MG63 (cell line): ENCODE measurements at regions not wholly inside any gene's neighbourhood (a gene's known extent, or its start where the extent isn't known, plus 50 kb on each side); places are given as distances from the start of the nearest gene placed in this dataset.

Experiments used
- DNase-seq: peaks from one replicate; pipeline ENCODE4 v3.0.0-alpha.2; 2020
- H3K27me3 ChIP-seq: fragments of 250-450 bp; sonication (Bioruptor Pico); 2 replicates; pipeline ENCODE4 v1.5.1; 2020; ENCODE audit warnings: mild to moderate bottlenecking, moderate library complexity
- H3K36me3 ChIP-seq: fragments of 250-450 bp; sonication (Bioruptor Pico); 2 replicates; pipeline ENCODE4 v1.5.1; 2020; ENCODE audit warnings: mild to moderate bottlenecking, moderate library complexity
- H3K4me3 ChIP-seq: fragments of 250-450 bp; sonication (Bioruptor Pico); 2 replicates; pipeline ENCODE4 v1.5.1; 2020; ENCODE audit warnings: mild to moderate bottlenecking, moderate library complexity
- H3K9me3 ChIP-seq: fragments of 250-450 bp; sonication (Bioruptor Pico); 2 replicates; pipeline ENCODE4 v1.5.1; 2020; ENCODE audit warnings: mild to moderate bottlenecking, moderate library complexity

- no peak for DNase-seq
- Histone ChIP-seq H3K9me3 (no peaks in the 10 kb centered on the region), H3K4me3 (no peak overlapping the region), H3K27me3 (no peaks in the 10 kb centered on the region), H3K36me3 (no peaks in the 10 kb centered on the region)
Measured at GRCh38 chr2:220005362-220005761, 377.9 kb downstream of the SLC4A3 start.

GRCh38 chr2:220006152-220006621, 378.8 kb downstream of the SLC4A3 start:
- no peak for DNase-seq
- Histone ChIP-seq H3K4me3 (no peak overlapping the region), H3K36me3 (no peaks in the 10 kb centered on the region), H3K9me3 (no peaks in the 10 kb centered on the region), H3K27me3 (no peaks in the 10 kb centered on the region)

GRCh38 chr2:220011859-220012258, 384.4 kb downstream of the SLC4A3 start:
- no peaks in the 10 kb centered on the region for H3K9me3 ChIP-seq
- no peak for DNase-seq
- H3K27me3 ChIP-seq: no peaks in the 10 kb centered on the region
- no peak overlapping the region for H3K4me3 ChIP-seq
- H3K36me3 ChIP-seq: no peaks in the 10 kb centered on the region

GRCh38 chr2:220014961-220015360, 387.5 kb downstream of the SLC4A3 start:
- DNase-seq: no peak
- H3K4me3 ChIP-seq: no peak overlapping the region
- no peaks in the 10 kb centered on the region for H3K36me3 ChIP-seq
- H3K9me3 ChIP-seq: no peaks in the 10 kb centered on the region
- H3K27me3 ChIP-seq: no peaks in the 10 kb centered on the region

- H3K4me3 ChIP-seq: no peak overlapping the region
- no peaks in the 10 kb centered on the region for H3K36me3 ChIP-seq
- no peaks in the 10 kb centered on the region for H3K27me3 ChIP-seq
- H3K9me3 ChIP-seq: no peaks in the 10 kb centered on the region
- no peak for DNase-seq
Measured at GRCh38 chr2:220015576-220015975, 388.1 kb downstream of the SLC4A3 start.

- H3K27me3 ChIP-seq: no peaks in the 10 kb centered on the region
- no peak overlapping the region for H3K4me3 ChIP-seq
- H3K9me3 ChIP-seq: no peaks in the 10 kb centered on the region
- DNase-seq: no peak
- H3K36me3 ChIP-seq: no peaks in the 10 kb centered on the region
Measured at GRCh38 chr2:220025207-220025606, 397.8 kb downstream of the SLC4A3 start.

GRCh38 chr2:220029013-220029412, 401.6 kb downstream of the SLC4A3 start:
- H3K9me3 ChIP-seq: no peaks in the 10 kb centered on the region
- DNase-seq: no peak
- H3K27me3 ChIP-seq: no peaks in the 10 kb centered on the region
- H3K36me3 ChIP-seq: no peaks in the 10 kb centered on the region
- no peak overlapping the region for H3K4me3 ChIP-seq

GRCh38 chr2:220033546-220033945, 406.1 kb downstream of the SLC4A3 start:
- H3K36me3 ChIP-seq: no peaks in the 10 kb centered on the region
- H3K9me3 ChIP-seq: peaks cover 6% of the 10 kb centered on the region; the same call in 1 of the 2 replicates
- H3K4me3 ChIP-seq: no peak overlapping the region
- DNase-seq: no peak
- no peaks in the 10 kb centered on the region for H3K27me3 ChIP-seq

- H3K4me3 ChIP-seq: no peak overlapping the region
Measured at GRCh38 chr2:220034426-220035130, 407.1 kb downstream of the SLC4A3 start.

GRCh38 chr2:220036431-220036830, 409.0 kb downstream of the SLC4A3 start:
- H3K9me3 ChIP-seq: peaks cover 6% of the 10 kb centered on the region; the same call in 1 of the 2 replicates
- no peak overlapping the region for H3K4me3 ChIP-seq
- no peak for DNase-seq
- H3K36me3 ChIP-seq: no peaks in the 10 kb centered on the region
- no peaks in the 10 kb centered on the region for H3K27me3 ChIP-seq

More at GRCh38 chr2:220034426-220035130, 407.1 kb downstream of the SLC4A3 start:
- H3K36me3 ChIP-seq: no peaks in the 10 kb centered on the region
- DNase-seq: peak; percentile 69
- H3K27me3 ChIP-seq: no peaks in the 10 kb centered on the region
- peaks cover 6% of the 10 kb centered on the region; the same call in 1 of the 2 replicates for H3K9me3 ChIP-seq

GRCh38 chr2:220040346-220040745, 412.9 kb downstream of the SLC4A3 start:
- H3K27me3 ChIP-seq: no peaks in the 10 kb centered on the region

GRCh38 chr2:220041447-220041846, 414.0 kb downstream of the SLC4A3 start:
- Histone ChIP-seq H3K4me3 (no peak overlapping the region), H3K36me3 (no peaks in the 10 kb centered on the region), H3K27me3 (no peaks in the 10 kb centered on the region), H3K9me3 (peaks cover under 1% of the 10 kb centered on the region; the same call in 1 of the 2 replicates)
- no peak for DNase-seq

More at GRCh38 chr2:220040346-220040745, 412.9 kb downstream of the SLC4A3 start:
- peaks cover 6% of the 10 kb centered on the region; the same call in 1 of the 2 replicates for H3K9me3 ChIP-seq
- H3K36me3 ChIP-seq: no peaks in the 10 kb centered on the region
- H3K4me3 ChIP-seq: no peak overlapping the region
- no peak for DNase-seq

- Histone ChIP-seq H3K36me3 (no peaks in the 10 kb centered on the region), H3K9me3 (no peaks in the 10 kb centered on the region), H3K4me3 (no peak overlapping the region), H3K27me3 (no peaks in the 10 kb centered on the region)
- DNase-seq: no peak
Measured at GRCh38 chr2:220043155-220043989, 415.9 kb downstream of the SLC4A3 start.

- no peak for DNase-seq
- H3K4me3 ChIP-seq: no peak overlapping the region
- no peaks in the 10 kb centered on the region for H3K36me3 ChIP-seq
- no peaks in the 10 kb centered on the region for H3K27me3 ChIP-seq
- H3K9me3 ChIP-seq: no peaks in the 10 kb centered on the region
Measured at GRCh38 chr2:220043990-220044335, 416.5 kb downstream of the SLC4A3 start.

- Histone ChIP-seq H3K36me3 (no peaks in the 10 kb centered on the region), H3K27me3 (no peaks in the 10 kb centered on the region), H3K4me3 (no peak overlapping the region), H3K9me3 (no peaks in the 10 kb centered on the region)
- no peak for DNase-seq
Measured at GRCh38 chr2:220044383-220044782, 417.0 kb downstream of the SLC4A3 start.

- DNase-seq: no peak
- no peak overlapping the region for H3K4me3 ChIP-seq
- H3K36me3 ChIP-seq: no peaks in the 10 kb centered on the region
- H3K9me3 ChIP-seq: no peaks in the 10 kb centered on the region
- H3K27me3 ChIP-seq: no peaks in the 10 kb centered on the region
Measured at GRCh38 chr2:220046507-220046906, 419.1 kb downstream of the SLC4A3 start.

- Histone ChIP-seq H3K4me3 (no peak overlapping the region), H3K9me3 (no peaks in the 10 kb centered on the region)
- no peak for DNase-seq
Measured at GRCh38 chr2:220051716-220052115, 424.3 kb downstream of the SLC4A3 start.

More at GRCh38 chr2:220051716-220052115, 424.3 kb downstream of the SLC4A3 start:
- Histone ChIP-seq H3K36me3 (no peaks in the 10 kb centered on the region), H3K27me3 (no peaks in the 10 kb centered on the region)
